Neural progenitor cell (in vitro differentiated cells): ENCODE measurements at regions not wholly inside any gene's neighbourhood (a gene's known extent, or its start where the extent isn't known, plus 50 kb on each side); places are given as distances from the start of the nearest gene placed in this dataset.

Experiments
- DNase-seq: peaks from one replicate; pipeline ENCODE4 v3.0.0-alpha.2; 2016; ENCODE audit warnings: low spot score
- H2AFZ ChIP-seq: fragments of 200-600 bp; sonication (generic); replicated peaks from 2 replicates; pipeline ENCODE4 v1.6.1; 2016; ENCODE audit warnings: antibody characterized with exemption
- H3F3A ChIP-seq: fragments of 200-600 bp; sonication (generic); 2 replicates; pipeline ENCODE4 v1.6.1; 2016; ENCODE audit warnings: antibody characterized with exemption, low read depth
- H3K27ac ChIP-seq: fragments of 200-600 bp; sonication (generic); 2 replicates; pipeline ENCODE4 v1.5.1; 2016; ENCODE audit warnings: mild to moderate bottlenecking
- H3K27me3 ChIP-seq: fragments of 200-600 bp; sonication (generic); 2 replicates; pipeline ENCODE4 v1.6.1; 2016; ENCODE audit warnings: mild to moderate bottlenecking, moderate library complexity
- H3K36me3 ChIP-seq: fragments of 200-600 bp; sonication (generic); 2 replicates; pipeline ENCODE4 v1.5.1; 2016
- H3K4me1 ChIP-seq: fragments of 200-600 bp; sonication (generic); 2 replicates; pipeline ENCODE4 v1.6.1; 2016; ENCODE audit warnings: mixed run types
- H3K4me2 ChIP-seq: fragments of 200-600 bp; sonication (generic); 2 replicates; pipeline ENCODE4 v1.6.1; 2016
- H3K4me3 ChIP-seq: fragments of 200-600 bp; sonication (generic); 2 replicates; pipeline ENCODE4 v1.5.1; 2016
- H3K79me2 ChIP-seq: fragments of 200-600 bp; sonication (generic); 2 replicates; pipeline ENCODE4 v1.6.1; 2016; ENCODE audit warnings: low read depth
- H3K9ac ChIP-seq: fragments of 200-600 bp; sonication (generic); 2 replicates; pipeline ENCODE4 v1.6.1; 2016
- H3K9me3 ChIP-seq: fragments of 200-600 bp; sonication (generic); 2 replicates; pipeline ENCODE4 v1.5.1; 2016; ENCODE audit warnings: low read depth
- H4K20me1 ChIP-seq: fragments of 200-600 bp; sonication (generic); 2 replicates; pipeline ENCODE4 v1.6.1; 2016; ENCODE audit warnings: low read depth
- H3K27ac Mint-ChIP-seq: 3 replicates; pipeline ENCODE4 v1.8.0; 2021; ENCODE audit warnings: mixed read lengths
- H3K27me3 Mint-ChIP-seq: 2 replicates; pipeline ENCODE4 v1.8.0; 2022; ENCODE audit warnings: low read depth, mild to moderate bottlenecking, inconsistent platforms, moderate library complexity, mixed read lengths; ENCODE audit not compliant: insufficient read depth
- H3K36me3 Mint-ChIP-seq: 3 replicates; pipeline ENCODE4 v1.8.0; 2021; ENCODE audit warnings: mixed read lengths
- H3K4me1 Mint-ChIP-seq: 3 replicates; pipeline ENCODE4 v1.8.0; 2021; ENCODE audit warnings: mixed read lengths
- H3K4me3 Mint-ChIP-seq: 3 replicates; pipeline ENCODE4 v1.8.0; 2021; ENCODE audit warnings: mild to moderate bottlenecking, moderate library complexity, mixed read lengths
- H3K9me3 Mint-ChIP-seq: 3 replicates; pipeline ENCODE4 v1.8.0; 2020; ENCODE audit warnings: mixed read lengths
- CTCF ChIP-seq: fragments of 200-600 bp; sonication (generic); IDR thresholded peaks from 2 replicates; pipeline ENCODE4 v1.5.1; 2017; ENCODE audit warnings: antibody characterized with exemption, mild to moderate bottlenecking
- EZH2 ChIP-seq: fragments of 200-600 bp; sonication (generic); IDR thresholded peaks from 2 replicates; pipeline ENCODE4 v1.6.1; 2017; ENCODE audit warnings: antibody characterized with exemption, mild to moderate bottlenecking, moderate library complexity
- EZH2phosphoT487 ChIP-seq: fragments of 200-600 bp; sonication (generic); IDR thresholded peaks from 2 replicates; pipeline ENCODE4 v1.6.1; 2017; ENCODE audit warnings: antibody characterized with exemption

DNA sequence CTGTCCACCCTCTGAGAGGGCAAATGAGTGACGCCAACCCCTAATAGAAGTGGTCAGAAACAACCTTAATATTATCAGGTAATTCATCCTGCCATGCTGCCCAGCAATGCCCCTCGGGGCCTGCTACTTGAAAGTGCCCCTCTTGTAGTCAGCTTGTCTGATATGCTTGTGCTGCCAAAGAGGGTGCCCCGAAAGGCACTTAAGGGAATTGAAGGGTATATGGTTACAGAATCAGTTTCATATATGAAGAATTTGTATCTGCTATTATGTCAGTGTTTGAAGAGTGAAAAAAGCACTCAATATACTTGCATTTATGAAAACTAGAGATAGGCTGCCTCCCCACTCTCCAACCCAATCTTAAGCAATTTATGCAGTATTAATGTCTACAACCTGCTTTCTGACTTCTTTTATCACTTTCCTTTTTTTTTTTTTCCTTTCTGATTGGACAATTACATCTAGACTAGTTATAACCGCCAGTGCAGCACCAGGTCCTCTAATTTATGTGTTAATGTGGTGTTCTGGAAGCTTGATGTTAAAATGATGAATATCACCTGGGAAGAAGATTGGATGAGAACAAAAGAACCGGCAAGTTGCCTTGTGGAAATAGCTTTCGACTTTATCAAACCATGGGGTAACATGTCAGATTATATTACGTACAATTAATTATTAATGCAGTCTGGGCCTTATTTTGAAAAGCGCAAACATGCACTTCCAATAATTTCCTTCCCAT is 646.9 kb upstream of the ACVR2A start:
- H3K36me3 ChIP-seq, result no peaks in the 10 kb centered on the region
- H3K9me3 Mint-ChIP-seq, result no peaks in the 10 kb centered on the region
- peak overlapping the region; percentile 57 for H3K4me2 ChIP-seq
- H3K27me3 Mint-ChIP-seq, result peaks cover 5% of the 10 kb centered on the region
- H3K27ac Mint-ChIP-seq, result no peak overlapping the region
- TF ChIP-seq CTCF (no peak), EZH2 (no peak), EZH2phosphoT487 (no peak)
- H3K27ac ChIP-seq, result peak overlapping the region; percentile 81
- H3K36me3 Mint-ChIP-seq, result no peaks in the 10 kb centered on the region
- no peak overlapping the region for H3K9ac ChIP-seq
- H3K4me1 Mint-ChIP-seq, result peaks cover 34% of the 10 kb centered on the region
- no peaks in the 10 kb centered on the region for H3K79me2 ChIP-seq
- H3K9me3 ChIP-seq, result no peaks in the 10 kb centered on the region
- H3K4me3 Mint-ChIP-seq, result no peak overlapping the region
- no peak overlapping the region for H3K4me3 ChIP-seq
- H4K20me1 ChIP-seq, result no peaks in the 10 kb centered on the region
- H2AFZ ChIP-seq, result no peak overlapping the region
- DNase-seq, result no peak
- H3K27me3 ChIP-seq, result no peaks in the 10 kb centered on the region
- peaks cover 15% of the 10 kb centered on the region for H3F3A ChIP-seq
- H3K4me1 ChIP-seq, result peaks cover 29% of the 10 kb centered on the region

DNA sequence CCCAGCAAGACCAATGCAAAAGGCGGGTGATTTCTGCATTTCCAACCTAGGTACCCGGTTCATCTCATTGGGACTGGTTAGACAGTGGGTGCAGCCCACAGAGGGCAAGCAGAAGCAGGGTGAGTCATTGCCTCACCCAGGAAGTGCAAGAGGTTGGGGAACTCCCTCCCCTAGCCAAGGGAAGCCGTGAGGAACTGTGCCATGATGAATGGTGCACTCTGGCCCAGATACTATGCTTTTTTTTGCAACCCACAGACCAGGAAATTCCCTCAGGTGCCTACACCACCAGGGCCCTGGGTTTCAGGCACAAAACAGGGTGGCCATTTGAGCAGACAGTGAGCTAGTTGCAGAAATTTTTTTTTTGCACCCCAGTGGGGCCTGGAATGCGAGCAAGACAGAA is 662.6 kb upstream of the ACVR2A start:
- TF ChIP-seq EZH2, result no peak
- TF ChIP-seq CTCF, result no peak
- TF ChIP-seq EZH2phosphoT487, result no peak
- H3K4me3 Mint-ChIP-seq, result no peak overlapping the region
- peak overlapping the region; percentile 31 for H2AFZ ChIP-seq

DNA sequence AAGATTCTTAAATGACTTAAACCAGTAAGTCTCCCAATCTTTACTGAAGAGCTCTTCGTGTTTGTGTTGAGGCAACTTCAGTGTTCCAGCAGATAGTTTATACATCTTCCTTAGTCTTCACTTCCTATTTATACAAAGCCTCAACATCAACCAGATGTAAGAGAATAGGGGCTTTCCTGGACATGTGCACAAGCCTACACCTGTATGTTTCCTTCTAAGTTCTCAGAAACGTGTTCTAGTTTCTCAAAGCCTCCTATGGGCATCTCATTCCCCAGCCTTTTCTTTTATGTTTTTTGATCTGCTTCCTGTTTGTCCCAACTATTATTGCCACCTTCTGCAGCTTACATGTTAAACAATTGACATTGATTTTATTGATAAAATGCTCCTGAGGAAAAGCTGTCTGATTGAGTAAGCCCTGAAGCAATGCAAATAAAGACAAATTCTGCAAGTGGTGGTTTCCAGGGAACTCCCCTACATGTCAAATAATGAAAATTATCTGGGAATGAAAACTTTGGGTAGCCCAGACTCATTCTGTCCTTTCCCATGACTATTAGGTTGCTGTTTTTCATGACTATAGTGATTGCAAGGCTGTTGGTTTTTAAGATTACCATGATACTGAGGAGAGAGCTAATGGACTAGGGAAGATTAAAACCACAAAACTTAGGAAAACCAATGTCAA is 663.3 kb upstream of the ACVR2A start:
- H3K4me3 ChIP-seq, result no peak overlapping the region
- Mint-ChIP-seq H3K27me3 (peaks cover 4% of the 10 kb centered on the region), H3K36me3 (peaks cover 2% of the 10 kb centered on the region), H3K27ac (no peak overlapping the region), H3K4me1 (no peaks in the 10 kb centered on the region), H3K9me3 (peaks cover 11% of the 10 kb centered on the region), H3K4me3 (no peak overlapping the region)
- H3F3A ChIP-seq, result no peaks in the 10 kb centered on the region
- no peak overlapping the region for H3K9ac ChIP-seq
- H4K20me1 ChIP-seq, result no peaks in the 10 kb centered on the region
- no peaks in the 10 kb centered on the region for H3K36me3 ChIP-seq
- H3K27ac ChIP-seq, result no peak overlapping the region
- DNase-seq, result no peak
- H3K79me2 ChIP-seq, result no peaks in the 10 kb centered on the region
- no peaks in the 10 kb centered on the region for H3K9me3 ChIP-seq
- no peak for TF ChIP-seq EZH2phosphoT487
- no peak for TF ChIP-seq EZH2
- no peak for TF ChIP-seq CTCF
- H2AFZ ChIP-seq, result no peak overlapping the region
- H3K27me3 ChIP-seq, result no peaks in the 10 kb centered on the region
- H3K4me1 ChIP-seq, result no peaks in the 10 kb centered on the region
- no peak overlapping the region for H3K4me2 ChIP-seq

More for the DNA sequence above, 662.6 kb upstream of the ACVR2A start:
- Histone ChIP-seq H3K79me2 (no peaks in the 10 kb centered on the region), H3K4me2 (no peak overlapping the region), H3F3A (no peaks in the 10 kb centered on the region), H3K9me3 (no peaks in the 10 kb centered on the region), H3K4me1 (no peaks in the 10 kb centered on the region), H3K4me3 (no peak overlapping the region), H3K27ac (no peak overlapping the region), H3K9ac (no peak overlapping the region), H4K20me1 (no peaks in the 10 kb centered on the region), H3K36me3 (no peaks in the 10 kb centered on the region), H3K27me3 (no peaks in the 10 kb centered on the region)
- Mint-ChIP-seq H3K9me3 (peaks cover 11% of the 10 kb centered on the region), H3K27ac (no peak overlapping the region), H3K36me3 (peaks cover 2% of the 10 kb centered on the region), H3K27me3 (peaks cover 4% of the 10 kb centered on the region), H3K4me1 (no peaks in the 10 kb centered on the region)
- no peak for DNase-seq
